PFSK-1 (cell line): ENCODE measurements at regions not wholly inside any gene's neighbourhood (a gene's known extent, or its start where the extent isn't known, plus 50 kb on each side); places are given as distances from the start of the nearest gene placed in this dataset.

Source experiments
- POLR2AphosphoS5 ChIP-seq: IDR thresholded peaks from 2 replicates; pipeline ENCODE4 v1.6.1; 2012; ENCODE audit warnings: low read depth, mild to moderate bottlenecking, control low read depth, low read length, moderate library complexity
- TAF1 ChIP-seq: IDR thresholded peaks from 2 replicates; pipeline ENCODE4 v1.6.1; 2012; ENCODE audit warnings: low read length, control low read depth, borderline replicate concordance; ENCODE audit not compliant: insufficient read depth
- TF ChIP-seq, protein P1 (sequence below), 2 experiments: IDR thresholded peaks; 2 replicates each; pipeline versions ENCODE4 v1.6.1 to v1.8.0; 2011 to 2012; ENCODE audit warnings: low read depth in 2 of 2, low read length in 2 of 2, control low read depth in 1 of 2, inconsistent platforms in 1 of 2, mild to moderate bottlenecking in 1 of 2, moderate library complexity in 1 of 2; ENCODE audit not compliant: insufficient read depth in 1 of 2

DNA sequence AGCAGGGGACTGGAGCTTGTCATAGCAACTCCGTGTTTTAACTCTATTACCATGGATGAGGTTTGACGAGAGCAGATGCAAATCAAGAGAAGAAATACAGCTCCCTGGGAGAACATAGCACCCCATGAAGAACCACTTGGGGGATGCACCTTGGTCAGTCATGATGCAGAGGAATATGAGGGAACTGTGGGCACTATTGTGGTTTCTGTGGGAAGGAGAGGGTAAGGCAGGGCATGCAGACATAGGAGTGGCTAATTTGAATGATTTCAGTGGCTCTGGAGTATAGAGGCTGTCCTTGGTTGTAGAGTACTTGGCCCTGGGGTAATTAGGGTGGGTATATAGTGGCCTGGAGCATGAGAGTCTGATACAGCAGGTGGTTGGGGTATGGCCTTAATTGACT is 131.9 kb downstream of the EDEM1 start:
- no peak for TF ChIP-seq POLR2AphosphoS5
- no peak for TF ChIP-seq TAF1
- TF ChIP-seq, protein P1, sequence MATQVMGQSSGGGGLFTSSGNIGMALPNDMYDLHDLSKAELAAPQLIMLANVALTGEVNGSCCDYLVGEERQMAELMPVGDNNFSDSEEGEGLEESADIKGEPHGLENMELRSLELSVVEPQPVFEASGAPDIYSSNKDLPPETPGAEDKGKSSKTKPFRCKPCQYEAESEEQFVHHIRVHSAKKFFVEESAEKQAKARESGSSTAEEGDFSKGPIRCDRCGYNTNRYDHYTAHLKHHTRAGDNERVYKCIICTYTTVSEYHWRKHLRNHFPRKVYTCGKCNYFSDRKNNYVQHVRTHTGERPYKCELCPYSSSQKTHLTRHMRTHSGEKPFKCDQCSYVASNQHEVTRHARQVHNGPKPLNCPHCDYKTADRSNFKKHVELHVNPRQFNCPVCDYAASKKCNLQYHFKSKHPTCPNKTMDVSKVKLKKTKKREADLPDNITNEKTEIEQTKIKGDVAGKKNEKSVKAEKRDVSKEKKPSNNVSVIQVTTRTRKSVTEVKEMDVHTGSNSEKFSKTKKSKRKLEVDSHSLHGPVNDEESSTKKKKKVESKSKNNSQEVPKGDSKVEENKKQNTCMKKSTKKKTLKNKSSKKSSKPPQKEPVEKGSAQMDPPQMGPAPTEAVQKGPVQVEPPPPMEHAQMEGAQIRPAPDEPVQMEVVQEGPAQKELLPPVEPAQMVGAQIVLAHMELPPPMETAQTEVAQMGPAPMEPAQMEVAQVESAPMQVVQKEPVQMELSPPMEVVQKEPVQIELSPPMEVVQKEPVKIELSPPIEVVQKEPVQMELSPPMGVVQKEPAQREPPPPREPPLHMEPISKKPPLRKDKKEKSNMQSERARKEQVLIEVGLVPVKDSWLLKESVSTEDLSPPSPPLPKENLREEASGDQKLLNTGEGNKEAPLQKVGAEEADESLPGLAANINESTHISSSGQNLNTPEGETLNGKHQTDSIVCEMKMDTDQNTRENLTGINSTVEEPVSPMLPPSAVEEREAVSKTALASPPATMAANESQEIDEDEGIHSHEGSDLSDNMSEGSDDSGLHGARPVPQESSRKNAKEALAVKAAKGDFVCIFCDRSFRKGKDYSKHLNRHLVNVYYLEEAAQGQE (IDR thresholded peaks at IDR 0.05; ENCODE audit: insufficient read depth in 1 of 2, low read depth in 2 of 2, low read length in 2 of 2): no peak
